ENCODE measurements at regions not wholly inside any gene's neighbourhood (a gene's known extent, or its start where the extent isn't known, plus 50 kb on each side); places are given as distances from the start of the nearest gene placed in this dataset.

GRCh38 chr22:22746963-22747933 lies 102.8 kb downstream of the GGTLC2 start:
- intact Hi-C loops (cut with DNase I; ENCODE audit: low total_unique reads) = loop anchor here (5.0 kb wide), 1 partner anchor 35 kb away; no protein-coding TSS in a partner anchor
- TF ChIP-seq, protein P1, sequence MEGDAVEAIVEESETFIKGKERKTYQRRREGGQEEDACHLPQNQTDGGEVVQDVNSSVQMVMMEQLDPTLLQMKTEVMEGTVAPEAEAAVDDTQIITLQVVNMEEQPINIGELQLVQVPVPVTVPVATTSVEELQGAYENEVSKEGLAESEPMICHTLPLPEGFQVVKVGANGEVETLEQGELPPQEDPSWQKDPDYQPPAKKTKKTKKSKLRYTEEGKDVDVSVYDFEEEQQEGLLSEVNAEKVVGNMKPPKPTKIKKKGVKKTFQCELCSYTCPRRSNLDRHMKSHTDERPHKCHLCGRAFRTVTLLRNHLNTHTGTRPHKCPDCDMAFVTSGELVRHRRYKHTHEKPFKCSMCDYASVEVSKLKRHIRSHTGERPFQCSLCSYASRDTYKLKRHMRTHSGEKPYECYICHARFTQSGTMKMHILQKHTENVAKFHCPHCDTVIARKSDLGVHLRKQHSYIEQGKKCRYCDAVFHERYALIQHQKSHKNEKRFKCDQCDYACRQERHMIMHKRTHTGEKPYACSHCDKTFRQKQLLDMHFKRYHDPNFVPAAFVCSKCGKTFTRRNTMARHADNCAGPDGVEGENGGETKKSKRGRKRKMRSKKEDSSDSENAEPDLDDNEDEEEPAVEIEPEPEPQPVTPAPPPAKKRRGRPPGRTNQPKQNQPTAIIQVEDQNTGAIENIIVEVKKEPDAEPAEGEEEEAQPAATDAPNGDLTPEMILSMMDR (IDR thresholded peaks at IDR 0.05) = no peak
- no peak for TF ChIP-seq POLR2A (IDR thresholded peaks at IDR 0.05)
- H3K4me1 ChIP-seq = no peaks in the 10 kb centered on the region
- no peaks in the 10 kb centered on the region for H3K36me3 ChIP-seq
- DNase-seq = no peak
- H3K27me3 ChIP-seq = no peaks in the 10 kb centered on the region
- H3K27ac ChIP-seq = no peak overlapping the region
- H3K9me3 ChIP-seq = no peaks in the 10 kb centered on the region
- H3K4me3 ChIP-seq = no peak overlapping the region

DNA sequence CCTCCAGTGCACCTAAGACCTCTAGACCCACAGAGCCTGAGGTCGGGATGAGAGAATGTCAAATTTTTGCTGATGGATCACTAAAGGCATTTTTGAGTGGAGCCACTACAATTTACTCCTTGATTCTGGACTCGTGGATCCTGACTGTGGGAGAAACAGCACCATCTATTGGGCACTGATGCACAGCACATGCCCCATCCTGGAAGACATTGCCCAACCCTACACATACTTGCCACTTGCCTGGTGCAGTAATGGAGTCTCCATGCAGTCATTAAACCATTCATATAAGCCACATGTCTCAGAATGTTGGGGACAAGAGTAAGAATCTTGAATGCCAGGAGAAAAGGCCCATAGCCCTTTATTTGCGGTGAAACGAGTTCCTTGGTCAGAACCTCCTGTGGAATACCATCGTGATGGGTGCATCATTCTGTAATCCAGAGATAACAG lies 103.9 kb downstream of the GGTLC2 start:
- Histone ChIP-seq H3K9me3 (no peaks in the 10 kb centered on the region), H3K36me3 (no peaks in the 10 kb centered on the region), H3K27ac (no peak overlapping the region), H3K4me1 (no peaks in the 10 kb centered on the region), H3K4me3 (no peak overlapping the region), H3K27me3 (no peaks in the 10 kb centered on the region)
- no peak for TF ChIP-seq POLR2A (IDR thresholded peaks at IDR 0.05)
- TF ChIP-seq, protein P1 (IDR thresholded peaks at IDR 0.05) = peak; percentile 30 to 43 (median 36)
- intact Hi-C loops (cut with DNase I; ENCODE audit: low total_unique reads) = loop anchor here (5.0 kb wide), 1 partner anchor 36 kb away; no protein-coding TSS in a partner anchor
- DNase-seq = no peak

DNA sequence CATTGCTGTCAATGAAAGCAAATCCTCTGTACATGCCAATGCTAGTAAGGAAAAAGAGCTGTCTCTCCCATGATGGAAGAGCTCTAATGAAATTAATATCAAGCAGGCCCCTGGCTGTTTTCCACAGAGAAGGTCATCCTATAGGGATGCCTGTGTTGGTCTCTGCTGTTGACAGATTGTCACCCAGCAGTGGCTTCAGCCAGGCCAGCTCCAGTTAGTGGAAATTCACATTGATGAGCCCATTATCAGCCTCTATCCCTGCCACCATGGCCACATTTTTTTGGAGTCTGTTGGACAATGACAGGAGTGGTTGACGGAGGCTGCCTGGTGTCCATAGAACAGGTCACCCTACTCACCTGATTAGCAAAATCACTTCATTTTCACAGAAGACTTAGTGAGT lies 104.3 kb downstream of the GGTLC2 start:
- Histone ChIP-seq H3K9me3 (no peaks in the 10 kb centered on the region), H3K4me3 (no peak overlapping the region), H3K36me3 (no peaks in the 10 kb centered on the region), H3K27me3 (no peaks in the 10 kb centered on the region), H3K4me1 (no peaks in the 10 kb centered on the region), H3K27ac (no peak overlapping the region)
- no peak for DNase-seq
- no peak for TF ChIP-seq POLR2A (IDR thresholded peaks at IDR 0.05)
- TF ChIP-seq, protein P1 (IDR thresholded peaks at IDR 0.05) = no peak
- intact Hi-C loops (cut with DNase I; ENCODE audit: low total_unique reads) = loop anchor here (5.0 kb wide), 1 partner anchor 36 kb away; no protein-coding TSS in a partner anchor

DNA sequence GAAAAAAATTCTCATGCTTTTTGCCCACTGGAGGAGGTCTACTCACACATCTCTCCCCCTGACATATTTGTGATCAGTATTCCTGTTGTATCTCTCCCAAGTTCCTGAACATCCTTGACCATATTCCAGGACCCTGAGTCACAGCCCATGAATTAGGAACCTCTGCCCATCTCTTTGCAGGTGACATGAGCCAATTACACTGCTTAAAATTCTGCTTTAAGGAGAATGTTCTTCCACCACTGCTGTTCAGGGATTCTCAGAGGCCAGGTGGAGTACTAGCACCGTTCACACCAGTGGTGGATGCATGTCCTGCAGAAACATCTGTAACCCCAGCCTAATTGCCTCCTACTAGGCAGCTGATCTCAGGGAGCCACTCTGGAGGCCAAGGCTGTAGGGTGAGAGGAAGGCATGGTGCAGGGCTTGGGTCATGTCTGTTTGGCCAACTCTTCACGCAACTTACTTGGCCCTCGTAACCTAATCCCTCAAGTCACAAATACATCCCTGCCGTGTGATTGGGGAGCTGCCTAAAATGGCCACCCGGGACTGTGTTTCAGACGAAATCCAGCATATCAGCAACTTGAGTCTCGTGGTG lies 104.8 kb downstream of the GGTLC2 start:
- Histone ChIP-seq H3K36me3 (no peaks in the 10 kb centered on the region), H3K27me3 (no peaks in the 10 kb centered on the region), H3K9me3 (no peaks in the 10 kb centered on the region), H3K4me1 (no peaks in the 10 kb centered on the region), H3K4me3 (no peak overlapping the region), H3K27ac (no peak overlapping the region)
- intact Hi-C loops (cut with DNase I; ENCODE audit: low total_unique reads) = loop anchor here (5.0 kb wide), 1 partner anchor 37 kb away; no protein-coding TSS in a partner anchor
- no peak for DNase-seq
- TF ChIP-seq, protein P1 (IDR thresholded peaks at IDR 0.05) = no peak
- TF ChIP-seq POLR2A (IDR thresholded peaks at IDR 0.05) = no peak
